AG04449 (cell line): ENCODE measurements at regions not wholly inside any gene's neighbourhood (a gene's known extent, or its start where the extent isn't known, plus 50 kb on each side); places are given as distances from the start of the nearest gene placed in this dataset.

ENCODE experiments used
- CTCF ChIA-PET: fragments of 350-600 bp; formaldehyde crosslinking; extraction: SDS; loops from one replicate; lab custom pipeline; 2021; ENCODE audit warnings: antibody characterized with exemption; lab: Yijun Ruan, JAX
- POLR2A ChIA-PET: fragments of 400-600, 350-600 bp; formaldehyde crosslinking; extraction: SDS; loops from one replicate; lab custom pipeline; 2020; ENCODE audit warnings: antibody characterized with exemption, inconsistent platforms; lab: Yijun Ruan, JAX
- DNase-seq: peaks from one replicate; pipeline ENCODE4 v3.0.0-alpha.2; 2010; ENCODE audit warnings: low read depth, low spot score
- H3K4me3 ChIP-seq: 2 replicates; pipeline ENCODE4 v1.5.1; 2011; ENCODE audit warnings: low read depth, mild to moderate bottlenecking, control low read depth, low read length
- CTCF ChIP-seq: IDR thresholded peaks from one replicate; pipeline ENCODE4 v1.5.1; 2011; ENCODE audit warnings: mild to moderate bottlenecking, moderate library complexity, low read length, control low read depth, inconsistent platforms; ENCODE audit not compliant: insufficient read depth; ENCODE audit errors: missing control alignments

GRCh38 chr15:70190965-70191364 is 93.2 kb upstream of the TLE3 start:
- ChIA-PET CTCF (no interaction called here), POLR2A (no interaction called here)
- DNase-seq: no peak
- H3K4me3 ChIP-seq: no peak overlapping the region
- TF ChIP-seq CTCF: no peak

GRCh38 chr15:70189826-70190695 is 92.3 kb upstream of the TLE3 start:
- ChIA-PET POLR2A (no interaction called here), CTCF (no interaction called here)
- H3K4me3 ChIP-seq: no peak overlapping the region
- no peak for DNase-seq
- no peak for TF ChIP-seq CTCF

GRCh38 chr15:70188286-70188685 is 90.6 kb upstream of the TLE3 start:
- DNase-seq: no peak
- no peak for TF ChIP-seq CTCF
- ChIA-PET POLR2A (interaction anchor here (0.9 kb wide), 1 partner anchor 70 kb away, joined by 4 read pairs; no protein-coding TSS in a partner anchor), CTCF (no interaction called here)
- no peak overlapping the region for H3K4me3 ChIP-seq

- no peak for DNase-seq
- CTCF ChIA-PET: no interaction called here
- POLR2A ChIA-PET: no interaction called here
- no peak overlapping the region for H3K4me3 ChIP-seq
- TF ChIP-seq CTCF: no peak
Observed at GRCh38 chr15:70187331-70187730, 89.6 kb upstream of the TLE3 start.

- no peak for DNase-seq
- CTCF ChIA-PET: no interaction called here
- H3K4me3 ChIP-seq: no peak overlapping the region
- TF ChIP-seq CTCF: no peak
- POLR2A ChIA-PET: no interaction called here
Observed at GRCh38 chr15:70186152-70186551, 88.4 kb upstream of the TLE3 start.

GRCh38 chr15:70185251-70185711 is 87.6 kb upstream of the TLE3 start:
- TF ChIP-seq CTCF: no peak
- CTCF ChIA-PET: no interaction called here
- no peak for DNase-seq
- POLR2A ChIA-PET: no interaction called here
- H3K4me3 ChIP-seq: no peak overlapping the region
